ENCODE measurements at regions not wholly inside any gene's neighbourhood (a gene's known extent, or its start where the extent isn't known, plus 50 kb on each side); places are given as distances from the start of the nearest gene placed in this dataset.

DNA sequence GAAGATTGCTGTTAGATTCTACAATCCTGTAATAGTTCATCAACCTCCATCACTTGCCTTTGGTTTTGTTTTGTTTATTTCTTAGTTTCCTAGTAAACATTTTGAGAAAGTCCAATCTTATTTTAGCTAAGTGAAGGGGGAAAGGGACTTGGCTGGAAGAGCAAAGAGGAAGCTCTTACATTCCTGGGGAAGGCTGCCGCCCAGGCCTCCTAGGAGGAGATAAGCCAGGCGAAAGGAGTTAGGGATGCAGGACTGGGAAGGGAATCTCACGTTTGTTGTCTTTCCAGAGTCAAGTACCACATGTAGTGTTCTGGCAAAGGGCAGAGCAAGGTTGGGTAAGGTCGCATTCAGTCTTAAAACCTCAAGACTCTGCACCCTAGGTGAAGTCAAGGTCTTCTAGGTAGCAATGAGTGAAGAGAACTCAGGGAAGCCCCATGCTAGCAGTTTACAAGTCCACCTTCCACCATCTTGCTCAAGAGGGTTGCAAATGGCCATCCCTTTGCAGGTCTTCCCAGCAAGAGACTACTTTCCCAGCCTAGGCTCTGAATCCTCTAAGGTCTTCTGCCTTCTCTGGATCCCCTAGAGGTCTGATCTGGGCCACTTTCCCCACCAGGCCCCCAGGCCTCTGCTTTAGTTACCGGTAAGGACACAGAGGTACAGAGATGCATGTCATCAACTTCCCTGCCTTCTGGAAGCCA is 320.7 kb downstream of the CYP26B1 start:
- H3K4me3 ChIP-seq (ENCODE audit: low read depth, low read length): no peak overlapping the region
- TF ChIP-seq, protein P1, sequence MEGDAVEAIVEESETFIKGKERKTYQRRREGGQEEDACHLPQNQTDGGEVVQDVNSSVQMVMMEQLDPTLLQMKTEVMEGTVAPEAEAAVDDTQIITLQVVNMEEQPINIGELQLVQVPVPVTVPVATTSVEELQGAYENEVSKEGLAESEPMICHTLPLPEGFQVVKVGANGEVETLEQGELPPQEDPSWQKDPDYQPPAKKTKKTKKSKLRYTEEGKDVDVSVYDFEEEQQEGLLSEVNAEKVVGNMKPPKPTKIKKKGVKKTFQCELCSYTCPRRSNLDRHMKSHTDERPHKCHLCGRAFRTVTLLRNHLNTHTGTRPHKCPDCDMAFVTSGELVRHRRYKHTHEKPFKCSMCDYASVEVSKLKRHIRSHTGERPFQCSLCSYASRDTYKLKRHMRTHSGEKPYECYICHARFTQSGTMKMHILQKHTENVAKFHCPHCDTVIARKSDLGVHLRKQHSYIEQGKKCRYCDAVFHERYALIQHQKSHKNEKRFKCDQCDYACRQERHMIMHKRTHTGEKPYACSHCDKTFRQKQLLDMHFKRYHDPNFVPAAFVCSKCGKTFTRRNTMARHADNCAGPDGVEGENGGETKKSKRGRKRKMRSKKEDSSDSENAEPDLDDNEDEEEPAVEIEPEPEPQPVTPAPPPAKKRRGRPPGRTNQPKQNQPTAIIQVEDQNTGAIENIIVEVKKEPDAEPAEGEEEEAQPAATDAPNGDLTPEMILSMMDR (IDR thresholded peaks at IDR 0.05; ENCODE audit: low read depth, low read length): no peak

DNA sequence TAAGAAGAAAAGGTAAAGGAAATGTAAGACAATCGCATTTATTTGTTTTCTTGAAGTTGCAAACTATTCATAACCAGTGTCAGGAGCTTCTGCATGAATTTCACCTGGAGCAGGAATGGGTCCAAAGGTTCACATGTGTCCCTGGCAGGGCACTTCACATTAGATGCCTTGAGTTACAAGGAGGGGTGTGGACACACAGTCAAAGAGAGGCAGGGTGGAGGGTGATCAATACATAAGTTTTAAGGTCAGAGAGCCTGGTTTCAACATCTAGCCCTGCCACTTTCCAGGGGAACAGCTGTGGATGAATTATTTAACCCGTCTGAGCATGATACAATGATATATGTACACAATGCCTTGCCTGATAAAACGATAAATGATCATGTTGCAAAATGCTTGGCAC is 321.4 kb downstream of the CYP26B1 start:
- TF ChIP-seq, protein P1 (IDR thresholded peaks at IDR 0.05; ENCODE audit: low read depth, low read length): no peak
- no peak for DNase-seq
- Histone ChIP-seq H3K36me3 (no peaks in the 10 kb centered on the region), H3K4me3 (ENCODE audit: low read depth, low read length) (no peak overlapping the region), H3K4me1 (no peaks in the 10 kb centered on the region), H3K27me3 (no peaks in the 10 kb centered on the region), H3K9me3 (no peaks in the 10 kb centered on the region)

More for the DNA sequence above, 320.7 kb downstream of the CYP26B1 start:
- Histone ChIP-seq H3K4me1 (no peaks in the 10 kb centered on the region), H3K9me3 (no peaks in the 10 kb centered on the region), H3K27me3 (no peaks in the 10 kb centered on the region), H3K36me3 (no peaks in the 10 kb centered on the region)
- no peak for DNase-seq

DNA sequence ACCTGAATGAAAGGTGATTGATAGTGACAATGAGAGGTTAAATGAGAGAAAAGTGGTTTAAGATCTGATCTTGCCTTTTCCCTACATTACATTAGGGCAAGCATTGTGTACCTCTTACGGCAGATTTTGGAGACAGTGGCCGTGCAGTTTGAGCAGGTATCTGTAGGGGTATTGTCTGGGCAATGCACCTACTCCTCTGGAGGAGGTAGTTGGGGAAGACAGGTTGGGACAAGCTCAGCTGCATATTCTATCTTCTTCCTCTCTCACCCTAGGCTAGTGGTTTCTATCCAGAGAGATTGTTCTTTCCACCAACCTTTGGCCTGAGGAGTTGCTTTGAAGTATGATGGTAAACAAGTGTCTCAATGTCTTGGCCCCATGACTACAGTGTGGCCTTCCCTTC is 323.2 kb downstream of the CYP26B1 start:
- no peak overlapping the region for H3K4me3 ChIP-seq (ENCODE audit: low read depth, low read length)
- TF ChIP-seq, protein P1 (IDR thresholded peaks at IDR 0.05; ENCODE audit: low read depth, low read length): no peak
- no peaks in the 10 kb centered on the region for H3K4me1 ChIP-seq
- no peak for DNase-seq
- H3K27me3 ChIP-seq: no peaks in the 10 kb centered on the region
- no peaks in the 10 kb centered on the region for H3K9me3 ChIP-seq
- no peaks in the 10 kb centered on the region for H3K36me3 ChIP-seq

DNA sequence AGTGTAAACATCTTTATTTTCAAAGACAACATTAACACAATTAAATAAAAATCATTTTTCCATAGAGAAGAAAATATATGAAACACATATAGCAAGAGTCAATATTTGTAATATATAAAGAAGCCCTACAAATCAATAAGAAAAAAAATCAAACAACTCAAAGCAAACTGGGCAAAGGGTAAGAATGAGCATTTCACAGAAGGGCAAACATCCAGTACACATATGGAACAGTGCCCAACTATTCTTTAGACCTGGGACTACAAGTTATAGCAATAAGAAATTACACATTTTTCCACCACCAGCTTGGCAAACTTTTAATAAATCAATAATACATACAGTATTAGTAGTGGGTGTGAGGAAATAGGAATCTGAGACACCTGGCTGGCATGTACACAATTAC is 324.1 kb downstream of the CYP26B1 start:
- no peaks in the 10 kb centered on the region for H3K9me3 ChIP-seq

DNA sequence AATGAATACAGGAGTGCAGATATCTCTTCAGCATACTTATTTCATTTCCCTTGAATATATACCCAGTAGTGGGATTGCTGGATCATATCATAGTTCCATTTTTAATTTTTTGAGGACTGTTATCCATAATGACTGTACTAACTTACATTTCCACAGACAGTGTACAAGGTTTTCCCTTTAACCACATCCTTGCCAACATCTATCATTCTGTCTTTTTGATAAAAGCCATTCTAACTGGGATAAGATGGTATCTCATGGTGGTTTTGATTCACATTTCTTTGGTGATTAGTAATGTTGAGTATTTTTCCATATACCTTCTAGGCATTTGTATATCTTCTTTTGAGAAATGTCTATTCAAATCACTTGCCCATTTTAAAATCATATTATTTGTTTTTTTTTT is 325.2 kb downstream of the CYP26B1 start:
- TF ChIP-seq, protein P1 (IDR thresholded peaks at IDR 0.05; ENCODE audit: low read depth, low read length): no peak
- H3K27me3 ChIP-seq: no peaks in the 10 kb centered on the region
- no peaks in the 10 kb centered on the region for H3K9me3 ChIP-seq
- DNase-seq: no peak
- H3K36me3 ChIP-seq: no peaks in the 10 kb centered on the region
- no peaks in the 10 kb centered on the region for H3K4me1 ChIP-seq
- H3K4me3 ChIP-seq (ENCODE audit: low read depth, low read length): no peak overlapping the region

More for the DNA sequence above, 324.1 kb downstream of the CYP26B1 start:
- TF ChIP-seq, protein P1 (IDR thresholded peaks at IDR 0.05; ENCODE audit: low read depth, low read length): no peak
- Histone ChIP-seq H3K4me1 (no peaks in the 10 kb centered on the region), H3K4me3 (ENCODE audit: low read depth, low read length) (no peak overlapping the region), H3K27me3 (no peaks in the 10 kb centered on the region), H3K36me3 (no peaks in the 10 kb centered on the region)
- no peak for DNase-seq

DNA sequence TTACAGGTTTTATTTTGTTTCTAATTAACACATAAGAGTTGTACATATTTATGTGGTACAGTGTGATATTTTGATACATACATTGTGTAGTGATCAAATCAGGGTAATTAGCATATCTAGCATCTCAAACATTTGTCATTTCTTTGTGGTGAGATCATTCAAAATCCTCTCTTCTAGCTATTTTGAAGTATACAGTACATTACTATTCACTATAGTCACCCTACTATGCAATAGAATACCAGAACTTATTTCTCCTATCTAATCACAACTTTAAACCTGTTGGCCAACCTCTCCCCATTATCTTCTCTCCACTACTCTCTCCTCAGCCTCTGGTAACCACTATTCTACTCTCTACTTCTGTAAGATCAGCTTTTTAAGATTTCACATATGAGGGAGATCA is 325.8 kb downstream of the CYP26B1 start:
- Histone ChIP-seq H3K4me3 (ENCODE audit: low read depth, low read length) (no peak overlapping the region), H3K36me3 (no peaks in the 10 kb centered on the region), H3K27me3 (no peaks in the 10 kb centered on the region), H3K4me1 (no peaks in the 10 kb centered on the region), H3K9me3 (no peaks in the 10 kb centered on the region)
- TF ChIP-seq, protein P1 (IDR thresholded peaks at IDR 0.05; ENCODE audit: low read depth, low read length): no peak
- DNase-seq: no peak

Data from BE2C (cell line).